AG10803 (cell line): ENCODE measurements at regions not wholly inside any gene's neighbourhood (a gene's known extent, or its start where the extent isn't known, plus 50 kb on each side); places are given as distances from the start of the nearest gene placed in this dataset.

Source experiments
- DNase-seq: peaks from one replicate; pipeline ENCODE4 v3.0.0; 2010; ENCODE audit warnings: low read depth
- H3K4me3 ChIP-seq: 2 replicates; pipeline ENCODE4 v1.5.1; 2011; ENCODE audit warnings: mild to moderate bottlenecking, low read length, control low read depth
- CTCF ChIP-seq: conservative IDR thresholded peaks from 2 replicates; pipeline ENCODE4 v1.5.1; 2011; ENCODE audit warnings: mild to moderate bottlenecking, low read length, control low read depth, inconsistent platforms

GRCh38 chr11:97729546-97730272 is 1291.0 kb upstream of the CNTN5 start:
- no peak for TF ChIP-seq CTCF
- DNase-seq = no peak
- H3K4me3 ChIP-seq = no peak overlapping the region

DNA sequence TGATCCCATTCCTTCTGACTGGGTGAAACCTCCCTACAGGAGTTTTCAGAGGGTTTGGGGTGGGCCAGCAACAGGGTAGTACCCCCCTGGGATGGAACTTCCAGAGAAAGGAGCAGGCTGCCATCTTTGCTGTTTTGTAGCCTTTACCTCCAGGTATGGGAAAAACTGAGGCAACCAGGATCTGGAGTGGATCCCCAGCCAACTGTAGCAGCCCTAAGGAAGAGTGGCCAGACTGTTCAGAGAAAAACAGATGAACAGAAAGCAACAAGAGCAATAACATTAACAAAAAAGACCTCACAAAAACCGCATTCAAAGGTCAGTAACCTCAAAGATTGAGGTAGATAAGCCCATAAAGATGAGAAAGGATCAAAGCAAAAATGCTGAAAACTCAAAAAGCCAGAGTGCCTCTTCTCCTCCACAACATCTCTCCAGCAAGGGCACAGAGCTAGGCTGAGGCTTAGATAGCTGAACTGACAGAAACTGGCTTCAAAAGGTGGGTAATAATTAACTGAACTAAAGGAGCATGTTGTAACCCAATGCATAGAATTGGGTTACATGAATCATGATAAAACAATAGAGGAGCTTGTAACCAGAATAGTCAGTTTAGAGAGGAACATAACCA is 1288.6 kb upstream of the CNTN5 start:
- no peak overlapping the region for H3K4me3 ChIP-seq
- TF ChIP-seq CTCF = no peak
- no peak for DNase-seq

DNA sequence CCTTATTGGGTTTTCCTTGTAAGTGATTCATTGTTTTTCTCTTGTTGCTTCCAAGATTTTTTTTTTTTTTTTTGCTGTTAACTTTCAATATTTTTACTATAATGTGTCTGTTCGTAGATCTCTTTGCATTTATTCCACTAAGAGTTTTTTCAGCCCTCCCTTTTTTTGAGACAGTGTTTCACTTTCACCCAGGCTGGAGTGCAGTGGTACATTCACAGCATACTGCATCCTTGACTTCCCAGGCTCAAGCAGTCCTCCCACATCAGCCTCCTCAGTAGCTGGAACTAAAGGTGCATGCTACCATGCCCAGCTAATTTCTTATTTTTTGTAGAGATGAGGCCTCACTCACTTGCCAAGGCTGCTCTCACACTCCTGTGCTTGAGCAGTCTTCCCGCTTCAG is 1282.0 kb upstream of the CNTN5 start:
- DNase-seq = no peak
- H3K4me3 ChIP-seq = no peak overlapping the region
- TF ChIP-seq CTCF = no peak

GRCh38 chr11:97739932-97740800 is 1280.6 kb upstream of the CNTN5 start:
- no peak for DNase-seq
- no peak for TF ChIP-seq CTCF
- H3K4me3 ChIP-seq = no peak overlapping the region

- TF ChIP-seq CTCF = no peak
- no peak for DNase-seq
- no peak overlapping the region for H3K4me3 ChIP-seq
Measured at GRCh38 chr11:97740801-97741151, 1280.0 kb upstream of the CNTN5 start.

DNA sequence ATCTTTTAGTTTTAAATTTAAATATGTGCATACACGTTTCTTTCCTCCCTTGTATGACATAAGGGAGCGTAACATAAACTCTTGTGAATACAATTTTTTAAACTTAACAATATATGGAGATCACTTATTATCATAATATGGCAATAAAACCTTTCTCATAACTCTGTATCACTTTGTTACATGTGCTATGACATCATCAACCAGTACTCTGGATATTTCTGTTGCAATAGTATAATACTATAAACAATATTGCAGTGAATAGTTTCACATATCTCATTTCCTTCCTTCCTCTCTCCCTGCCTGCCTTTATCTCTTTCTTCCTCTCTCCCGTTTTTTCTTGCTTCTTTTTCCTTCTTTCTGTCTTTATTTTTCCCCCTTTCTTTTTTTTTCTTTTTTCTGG is 1278.0 kb upstream of the CNTN5 start:
- no peak for TF ChIP-seq CTCF
- DNase-seq = no peak
- no peak overlapping the region for H3K4me3 ChIP-seq
